Neutrophil (primary cell): ENCODE measurements at regions not wholly inside any gene's neighbourhood (a gene's known extent, or its start where the extent isn't known, plus 50 kb on each side); places are given as distances from the start of the nearest gene placed in this dataset.

Experiments
- H3K27ac ChIP-seq: fragments of 200-600 bp; sonication (generic); 2 replicates; pipeline ENCODE4 v1.5.1; 2016; ENCODE audit warnings: mild to moderate bottlenecking, moderate library complexity
- H3K27me3 ChIP-seq: fragments of 200-600 bp; sonication (generic); 2 replicates; pipeline ENCODE4 v1.6.0; 2016; ENCODE audit warnings: mild to moderate bottlenecking
- H3K36me3 ChIP-seq: fragments of 200-600 bp; sonication (generic); 2 replicates; pipeline ENCODE4 v1.5.1; 2017
- H3K4me1 ChIP-seq, 2 experiments: fragments of 200-600 bp in 1 of 2; sonication (generic) in 1 of 2; 1 replicate in 1 of 2; 2 replicates in 1 of 2; pipeline versions ENCODE4 v1.5.1 to v1.6.1; 2013 to 2016; ENCODE audit warnings: low read depth in 1 of 2, low read length in 1 of 2, mild to moderate bottlenecking in 1 of 2, moderate library complexity in 1 of 2; ENCODE audit not compliant: control insufficient read depth in 1 of 2, insufficient read depth in 1 of 2
- H3K4me3 ChIP-seq, 2 experiments: fragments of 200-600 bp in 1 of 2; sonication (generic) in 1 of 2; 1 replicate in 1 of 2; 2 replicates in 1 of 2; pipeline ENCODE4 v1.5.1; 2013 to 2016; ENCODE audit warnings: low read depth in 1 of 2, low read length in 1 of 2, mild to moderate bottlenecking in 1 of 2, moderate library complexity in 1 of 2
- H3K9me3 ChIP-seq: fragments of 200-600 bp; sonication (generic); 2 replicates; pipeline ENCODE4 v1.5.1; 2016
- CTCF ChIP-seq: fragments of 200-600 bp; sonication (generic); IDR thresholded peaks from 2 replicates; pipeline ENCODE4 v1.5.1; 2016; ENCODE audit warnings: antibody characterized with exemption

DNA sequence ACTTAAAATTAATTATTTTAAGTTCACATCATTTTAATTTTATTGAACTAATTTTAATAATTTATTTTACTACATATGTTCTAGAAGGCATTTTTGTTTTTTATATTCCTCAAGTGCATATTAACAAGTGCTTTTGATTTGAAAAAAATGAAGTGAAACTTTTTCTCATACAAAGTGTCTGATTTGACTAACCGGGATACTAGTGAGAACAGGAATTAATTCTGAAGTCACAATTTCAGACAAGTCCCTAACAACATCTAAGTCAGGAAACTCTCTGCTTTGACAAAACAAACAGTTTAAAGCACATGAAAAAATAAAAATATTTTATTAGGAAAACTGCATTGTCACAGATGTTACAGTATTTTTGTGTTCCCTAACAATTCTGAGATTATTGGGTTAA lies 1166.3 kb upstream of the CITED2 start:
- Histone ChIP-seq H3K27ac (no peak overlapping the region), H3K27me3 (no peaks in the 10 kb centered on the region), H3K4me3 (no peak overlapping the region), H3K36me3 (no peaks in the 10 kb centered on the region), H3K4me1 (no peaks in the 10 kb centered on the region), H3K9me3 (no peaks in the 10 kb centered on the region)
- no peak for TF ChIP-seq CTCF

GRCh38 chr6:140538926-140539325 lies 1164.5 kb upstream of the CITED2 start:
- no peak overlapping the region for H3K27ac ChIP-seq
- H3K4me1 ChIP-seq = no peaks in the 10 kb centered on the region
- no peak overlapping the region for H3K4me3 ChIP-seq
- no peak for TF ChIP-seq CTCF
- H3K9me3 ChIP-seq = no peaks in the 10 kb centered on the region
- H3K27me3 ChIP-seq = no peaks in the 10 kb centered on the region
- H3K36me3 ChIP-seq = no peaks in the 10 kb centered on the region

- Histone ChIP-seq H3K4me3 (no peak overlapping the region), H3K27ac (no peak overlapping the region), H3K9me3 (no peaks in the 10 kb centered on the region), H3K36me3 (no peaks in the 10 kb centered on the region), H3K27me3 (no peaks in the 10 kb centered on the region), H3K4me1 (no peaks in the 10 kb centered on the region)
- TF ChIP-seq CTCF = no peak
Observed at GRCh38 chr6:140537834-140538705, 1163.6 kb upstream of the CITED2 start.

- no peak for TF ChIP-seq CTCF
- Histone ChIP-seq H3K27me3 (no peaks in the 10 kb centered on the region), H3K4me3 (no peak overlapping the region), H3K4me1 (no peaks in the 10 kb centered on the region), H3K36me3 (no peaks in the 10 kb centered on the region), H3K27ac (no peak overlapping the region), H3K9me3 (no peaks in the 10 kb centered on the region)
Observed at GRCh38 chr6:140537211-140537610, 1162.8 kb upstream of the CITED2 start.

DNA sequence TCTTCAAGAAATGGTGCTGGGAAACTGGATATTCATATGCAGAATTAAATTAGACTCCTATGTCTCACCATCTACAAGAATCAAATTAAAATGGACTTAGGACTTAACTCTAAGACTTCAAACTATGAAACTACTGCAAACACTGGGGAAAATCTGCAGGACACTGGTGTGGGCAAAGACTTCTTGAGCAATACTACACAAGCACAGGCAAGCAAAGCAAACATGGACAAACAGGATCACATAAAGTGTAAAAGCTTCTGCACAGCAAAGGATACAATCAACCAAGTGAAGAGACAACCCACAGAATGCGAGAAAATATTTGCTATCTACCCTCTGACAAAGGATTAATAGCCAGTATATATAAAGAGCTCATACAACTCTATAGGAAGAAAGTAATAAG lies 1161.1 kb upstream of the CITED2 start:
- TF ChIP-seq CTCF = no peak
- no peak overlapping the region for H3K4me3 ChIP-seq
- no peaks in the 10 kb centered on the region for H3K36me3 ChIP-seq
- H3K9me3 ChIP-seq = no peaks in the 10 kb centered on the region
- no peaks in the 10 kb centered on the region for H3K27me3 ChIP-seq
- no peaks in the 10 kb centered on the region for H3K4me1 ChIP-seq
- no peak overlapping the region for H3K27ac ChIP-seq
